WI38 (cell line): ENCODE measurements at regions not wholly inside any gene's neighbourhood (a gene's known extent, or its start where the extent isn't known, plus 50 kb on each side); places are given as distances from the start of the nearest gene placed in this dataset.

ENCODE experiments used
- H3K4me3 ChIP-seq: 2 replicates; pipeline ENCODE4 v1.5.1; 2011; ENCODE audit warnings: low read depth, mild to moderate bottlenecking, control low read depth, low read length
- CTCF ChIP-seq: IDR thresholded peaks from 2 replicates; pipeline ENCODE4 v1.5.1; 2012; ENCODE audit warnings: low read depth, mild to moderate bottlenecking, control low read depth, low read length

GRCh38 chr12:13435235-13435933 lies 238.9 kb downstream of the EMP1 start:
- TF ChIP-seq CTCF: no peak
- no peak overlapping the region for H3K4me3 ChIP-seq

GRCh38 chr12:13433768-13434167 lies 237.2 kb downstream of the EMP1 start:
- H3K4me3 ChIP-seq: no peak overlapping the region
- no peak for TF ChIP-seq CTCF

- TF ChIP-seq CTCF: no peak
These were observed 234.5 kb downstream of the EMP1 start for GRCh38 chr12:13431041-13431440.

GRCh38 chr12:13428538-13429265 lies 232.2 kb downstream of the EMP1 start:
- TF ChIP-seq CTCF: no peak
- H3K4me3 ChIP-seq: no peak overlapping the region

More at GRCh38 chr12:13431041-13431440, 234.5 kb downstream of the EMP1 start:
- no peak overlapping the region for H3K4me3 ChIP-seq

- TF ChIP-seq CTCF: no peak
- no peak overlapping the region for H3K4me3 ChIP-seq
These were observed 229.2 kb downstream of the EMP1 start for GRCh38 chr12:13425766-13426165.

GRCh38 chr12:13422291-13422690 lies 225.8 kb downstream of the EMP1 start:
- no peak overlapping the region for H3K4me3 ChIP-seq
- no peak for TF ChIP-seq CTCF

- TF ChIP-seq CTCF: no peak
- no peak overlapping the region for H3K4me3 ChIP-seq
These were observed 221.0 kb downstream of the EMP1 start for GRCh38 chr12:13417516-13417915.
